GM12878 (cell line): ENCODE measurements at regions not wholly inside any gene's neighbourhood (a gene's known extent, or its start where the extent isn't known, plus 50 kb on each side); places are given as distances from the start of the nearest gene placed in this dataset.

ENCODE experiments used
- ATAC-seq: fragments of 200-7000 bp; cut with Tn5 transposase; 3 replicates; pipeline ENCODE4 v1.9.1; 2020; ENCODE audit warnings: mild to moderate bottlenecking, moderate library complexity
- BruUV-seq: library from RNA; stranded (reverse); fragments of 400-500 nt; replicated peaks from 2 replicates; lab custom pipeline; 2021; lab: Mats Ljungman, UMichigan
- CTCF ChIA-PET: fragments of 300-600 bp; sonication (Branson Sonifier 250); formaldehyde crosslinking; extraction: SDS; loops from one replicate; lab custom pipeline; 2021; ENCODE audit warnings: inconsistent platforms; lab: Yijun Ruan, JAX
- POLR2A ChIA-PET: fragments of 350-600 bp; formaldehyde crosslinking; extraction: SDS; loops from one replicate; lab custom pipeline; 2021; ENCODE audit warnings: inconsistent platforms; lab: Charles Lee
- RAD21 ChIA-PET: fragments of 300-600 bp; sonication (Branson Sonifier 250); formaldehyde crosslinking; loops from one replicate; lab custom pipeline; 2023; ENCODE audit warnings: antibody characterized with exemption; ENCODE audit not compliant: unreplicated experiment; lab: Charles Lee
- SMC1A ChIA-PET: fragments of 300-600 bp; sonication (Branson Sonifier 250); formaldehyde crosslinking; loops from one replicate; lab custom pipeline; 2023; ENCODE audit not compliant: unreplicated experiment, uncharacterized antibody; lab: Charles Lee
- DNase-seq: peaks from one replicate; pipeline ENCODE4 v3.0.0-alpha.2; 2011; ENCODE audit warnings: low read depth, low spot score
- FAIRE-seq: peaks from 3 replicates; lab custom pipeline; 2011; peaks lifted over from hg19 to GRCh38; lab: Jason Lieb, UNC
- H2AFZ ChIP-seq: 2 replicates; pipeline ENCODE4 v1.6.0; 2011; ENCODE audit warnings: low read depth, low read length, control low read depth; ENCODE audit not compliant: control insufficient read depth
- H3K27ac ChIP-seq: 2 replicates; pipeline ENCODE4 v1.5.1; 2011; ENCODE audit warnings: control low read depth; ENCODE audit not compliant: control insufficient read depth, insufficient read depth
- H3K27me3 ChIP-seq, 2 experiments: replicated peaks in 1 of 2; 2 replicates each; pipeline versions ENCODE4 v1.6.0 to v1.6.1; 2011; ENCODE audit warnings: low read length in 1 of 2; ENCODE audit not compliant: control insufficient read depth in 2 of 2, insufficient read depth in 2 of 2
- H3K36me3 ChIP-seq, 2 experiments: 2 replicates each; pipeline ENCODE4 v1.5.1; 2011; ENCODE audit warnings: low read length in 1 of 2; ENCODE audit not compliant: control insufficient read depth in 2 of 2, insufficient read depth in 2 of 2
- H3K4me1 ChIP-seq: 2 replicates; pipeline ENCODE4 v1.6.1; 2011; ENCODE audit warnings: mild to moderate bottlenecking, low read length, moderate library complexity, mixed read lengths; ENCODE audit not compliant: control insufficient read depth, insufficient read depth
- H3K4me2 ChIP-seq: 2 replicates; pipeline ENCODE4 v1.6.0; 2011; ENCODE audit warnings: control low read depth; ENCODE audit not compliant: control insufficient read depth, insufficient read depth
- H3K4me3 ChIP-seq: fragments of 200-600 bp; sonication (generic); 2 replicates; pipeline ENCODE4 v1.5.1; 2016
- H3K79me2 ChIP-seq: 2 replicates; pipeline ENCODE4 v1.6.0; 2011; ENCODE audit warnings: low read length; ENCODE audit not compliant: control insufficient read depth, insufficient read depth
- H3K9ac ChIP-seq: 2 replicates; pipeline ENCODE4 v1.8.0; 2011; ENCODE audit warnings: low read length, control low read depth, mixed read lengths; ENCODE audit not compliant: control insufficient read depth, insufficient read depth
- H3K9me3 ChIP-seq: replicated peaks from 3 replicates; pipeline ENCODE4 v1.5.1; 2011; ENCODE audit warnings: mild to moderate bottlenecking, low read length; ENCODE audit not compliant: control insufficient read depth, insufficient read depth
- H4K20me1 ChIP-seq: 2 replicates; pipeline ENCODE4 v1.6.0; 2011; ENCODE audit not compliant: control insufficient read depth, insufficient read depth
- BCL11A ChIP-seq: IDR thresholded peaks from 2 replicates; pipeline ENCODE4 v1.6.1; 2011; ENCODE audit warnings: low read depth, low read length
- BHLHE40 ChIP-seq, 2 experiments: fragments of 450-650 bp in 1 of 2; IDR thresholded peaks; 2 replicates each; pipeline ENCODE4 v1.6.1; 2011 to 2017; ENCODE audit warnings: low read depth in 2 of 2, borderline replicate concordance in 1 of 2, improper control_type of control experiment in 1 of 2, low read length in 1 of 2, mild to moderate bottlenecking in 1 of 2
- CBX5 ChIP-seq: sonication (generic); IDR thresholded peaks from 2 replicates; pipeline ENCODE4 v1.6.1; 2016; ENCODE audit warnings: low read depth, moderate library complexity, mild to moderate bottlenecking, inconsistent platforms
- E4F1 ChIP-seq: fragments of 450-650 bp; IDR thresholded peaks from 2 replicates; pipeline ENCODE4 v1.6.1; 2018; ENCODE audit warnings: borderline replicate concordance, mild to moderate bottlenecking; ENCODE audit not compliant: partially characterized antibody
- NBN ChIP-seq: fragments of 450-650 bp; IDR thresholded peaks from 2 replicates; pipeline ENCODE4 v1.6.1; 2016
- NFXL1 ChIP-seq: fragments of 450-650 bp; IDR thresholded peaks from 2 replicates; pipeline ENCODE4 v1.6.1; 2017; ENCODE audit warnings: antibody characterized with exemption, mild to moderate bottlenecking, borderline replicate concordance
- NR2C2 ChIP-seq: IDR thresholded peaks from 2 replicates; pipeline ENCODE4 v1.6.1; 2011; ENCODE audit warnings: borderline replicate concordance, low read depth; ENCODE audit not compliant: control insufficient read depth, insufficient read length
- RAD21 ChIP-seq: IDR thresholded peaks from 2 replicates; pipeline ENCODE4 v1.6.1; 2011; ENCODE audit warnings: mild to moderate bottlenecking, low read depth, low read length, moderate library complexity; ENCODE audit not compliant: insufficient read depth
- RUNX3 ChIP-seq: IDR thresholded peaks from 2 replicates; pipeline ENCODE4 v1.6.1; 2012; ENCODE audit warnings: low read length, inconsistent platforms
- SREBF2 ChIP-seq: IDR thresholded peaks from 2 replicates; pipeline ENCODE4 v1.6.1; 2012; ENCODE audit warnings: mild to moderate bottlenecking, low read length
- STAT1 ChIP-seq: fragments of 450-650 bp; conservative IDR thresholded peaks from 2 replicates; pipeline ENCODE4 v1.6.1; 2014; ENCODE audit warnings: antibody characterized with exemption, mild to moderate bottlenecking
- TCF12 ChIP-seq: IDR thresholded peaks from 2 replicates; pipeline ENCODE4 v1.6.1; 2011; ENCODE audit warnings: low read depth, mild to moderate bottlenecking, low read length
- WRNIP1 ChIP-seq: IDR thresholded peaks from 2 replicates; pipeline ENCODE4 v1.6.1; 2011; ENCODE audit warnings: low read depth, low read length, improper control_type of control experiment, borderline replicate concordance
- ZNF207 ChIP-seq: fragments of 450-650 bp; IDR thresholded peaks from 2 replicates; pipeline ENCODE4 v1.6.1; 2014; ENCODE audit warnings: antibody characterized with exemption, mild to moderate bottlenecking, borderline replicate concordance
- ZZZ3 ChIP-seq: IDR thresholded peaks from 2 replicates; pipeline ENCODE4 v1.6.1; 2011; ENCODE audit warnings: low read depth; ENCODE audit not compliant: control insufficient read depth, insufficient read length
- WGBS: methylation state at CpG from one replicate; pipeline ENCODE4 v1.1.6; 2016; ENCODE audit warnings: low lambda C conversion rate; ENCODE audit not compliant: insufficient replicate concordance, insufficient coverage; ENCODE audit errors: missing lambda C conversion rate; 5-methylcytosine and 5-hydroxymethylcytosine counted together
- in situ Hi-C: fragments of 300-500 bp; cut with MboI; formaldehyde crosslinking; loops from 9 replicates; pipeline ENCODE4 v1.14.3; 2018; ENCODE audit warnings: mixed read lengths
- intact Hi-C: fragments of 100-400 bp; cut with micrococcal nuclease; formaldehyde crosslinking; loops from one replicate; pipeline ENCODE4 v1.14.2; 2022; ENCODE audit not compliant: unreplicated experiment

GRCh38 chr1:59083946-59084865 is 212.7 kb upstream of the FGGY start:
- 0 out of 2 replicates have a peak, but pooled peaks cover 5% of the 10 kb centered on the region for H3K4me1 ChIP-seq
- BruUV-seq = no TSS peak
- H3K9me3 ChIP-seq = no peaks in the 10 kb centered on the region; the same call in 1 of the 3 replicates
- no peaks in the 10 kb centered on the region for H4K20me1 ChIP-seq
- no peak for FAIRE-seq
- in situ Hi-C loops (no loop called here), intact Hi-C loops (no loop called here)
- CTCF ChIA-PET = interaction anchor here (0.9 to 1.6 kb wide), 4 partner anchors 13 to 615 kb away, joined by 3 to 4 read pairs (median 3); no protein-coding TSS in a partner anchor
- DNase-seq = no peak
- TF ChIP-seq ZZZ3 (no peak), CBX5 (no peak), BHLHE40 (IDR thresholded peaks at IDR 0.05; ENCODE audit: borderline replicate concordance in 1 of 2, low read depth in 2 of 2, low read length in 1 of 2) (peak; percentile 27 to 37; a peak in 1 of 4 replicates)
- H2AFZ ChIP-seq = peak overlapping the region; percentile 48
- no peak overlapping the region for H3K4me3 ChIP-seq
- RAD21 ChIA-PET = no interaction called here
- H3K27ac ChIP-seq = no peak overlapping the region
- H3K9ac ChIP-seq = no peak overlapping the region
- SMC1A ChIA-PET = interaction anchor here (0.7 to 2.7 kb wide), 8 partner anchors 9 to 1292 kb away, joined by 3 to 12 read pairs (median 4); no protein-coding TSS in a partner anchor
- H3K4me2 ChIP-seq = no peak overlapping the region
- H3K79me2 ChIP-seq = no peaks in the 10 kb centered on the region
- ATAC-seq = no peak; the same call in 2 of the 3 replicates
- WGBS = 47% methylated on average over 9 of the region's 9 CpGs
- no peaks in the 10 kb centered on the region for H3K27me3 ChIP-seq
- H3K36me3 ChIP-seq = no peaks in the 10 kb centered on the region
- POLR2A ChIA-PET = no interaction called here

- no peak overlapping the region for H2AFZ ChIP-seq
- RAD21 ChIA-PET = interaction anchor here (0.7 kb wide), 1 partner anchor 181 kb away, joined by 4 read pairs; no protein-coding TSS in a partner anchor
- ATAC-seq (no peak), FAIRE-seq (no peak), DNase-seq (no peak)
- H3K9ac ChIP-seq = no peak overlapping the region
- WGBS = 65% methylated on average over 3 of the region's 3 CpGs
- H3K9me3 ChIP-seq = no peaks in the 10 kb centered on the region; the same call in 1 of the 3 replicates
- H3K27ac ChIP-seq = no peak overlapping the region
- SMC1A ChIA-PET = interaction anchor here (0.6 to 2.7 kb wide), 3 partner anchors 10 to 558 kb away, joined by 3 to 12 read pairs (median 4); no protein-coding TSS in a partner anchor
- BruUV-seq = no TSS peak
- no peaks in the 10 kb centered on the region for H3K27me3 ChIP-seq
- no peaks in the 10 kb centered on the region for H4K20me1 ChIP-seq
- H3K4me3 ChIP-seq = no peak overlapping the region
- H3K79me2 ChIP-seq = no peaks in the 10 kb centered on the region
- intact Hi-C loops (no loop called here), in situ Hi-C loops (no loop called here)
- no peak overlapping the region for H3K4me2 ChIP-seq
- CTCF ChIA-PET = interaction anchor here (1.0 to 1.6 kb wide), 3 partner anchors 23 to 614 kb away, joined by 3 to 4 read pairs (median 3); no protein-coding TSS in a partner anchor
- H3K4me1 ChIP-seq = 0 out of 2 replicates have a peak, but pooled peaks cover 5% of the 10 kb centered on the region
- no peaks in the 10 kb centered on the region for H3K36me3 ChIP-seq
- POLR2A ChIA-PET = no interaction called here
- TF ChIP-seq STAT1 (no peak), E4F1 (no peak), WRNIP1 (no peak), BCL11A (no peak), RAD21 (no peak), TCF12 (no peak), NR2C2 (no peak), NBN (no peak), RUNX3 (no peak), SREBF2 (no peak), ZNF207 (no peak), NFXL1 (no peak)
These were observed 211.8 kb upstream of the FGGY start for GRCh38 chr1:59085101-59085500.
